HEK293 (cell line): ENCODE measurements at regions not wholly inside any gene's neighbourhood (a gene's known extent, or its start where the extent isn't known, plus 50 kb on each side); places are given as distances from the start of the nearest gene placed in this dataset.
A peak's percentile ranks its signal among the peaks of the same experiment; 100 is the strongest.

Experiments used
- CTCF ChIA-PET: fragments of 350-600 bp; formaldehyde crosslinking; extraction: SDS; loops from one replicate; lab custom pipeline; 2021; ENCODE audit warnings: antibody characterized with exemption; lab: Yijun Ruan, JAX
- POLR2A ChIA-PET: fragments of 300-600 bp; formaldehyde crosslinking; extraction: SDS; loops from one replicate; lab custom pipeline; 2020; ENCODE audit warnings: antibody characterized with exemption, inconsistent platforms; lab: Yijun Ruan, JAX
- H3K27ac ChIP-seq: fragments of 200-500 bp; sonication (Bioruptor generic); 2 replicates; pipeline ENCODE4 v1.5.1; 2014; ENCODE audit warnings: low read depth, low read length, control low read depth, inconsistent platforms; ENCODE audit errors: extremely low read depth
- H3K36me3 ChIP-seq, 2 experiments: fragments of 200-500 bp in 1 of 2; sonication (Bioruptor generic) in 1 of 2; 1 replicate in 1 of 2; 2 replicates in 1 of 2; pipeline ENCODE4 v1.5.1; 2014 to 2017; ENCODE audit warnings: inconsistent platforms in 2 of 2, low read length in 2 of 2; ENCODE audit not compliant: control insufficient read depth in 2 of 2, insufficient read depth in 1 of 2
- H3K4me1 ChIP-seq: fragments of 200-500 bp; sonication (Bioruptor generic); 2 replicates; pipeline ENCODE4 v1.5.1; 2014; ENCODE audit warnings: mild to moderate bottlenecking, low read length, inconsistent platforms; ENCODE audit not compliant: control insufficient read depth, insufficient read depth
- H3K4me3 ChIP-seq: 2 replicates; pipeline ENCODE4 v1.5.1; 2011; ENCODE audit warnings: low read depth, mild to moderate bottlenecking, control low read depth, low read length, moderate library complexity
- H3K9me3 ChIP-seq: fragments of 200-500 bp; sonication (Bioruptor generic); 2 replicates; pipeline ENCODE4 v1.5.1; 2014; ENCODE audit warnings: low read depth, low read length, inconsistent platforms; ENCODE audit not compliant: control insufficient read depth, insufficient read depth
- GLIS1 ChIP-seq: fragments of 450-650 bp; formaldehyde crosslinking; IDR thresholded peaks from 2 replicates; pipeline ENCODE4 v1.5.1; 2016; ENCODE audit warnings: missing biosample characterization, missing genetic modification characterization
- HOXC10 ChIP-seq: sonication (generic); formaldehyde crosslinking; IDR thresholded peaks from 2 replicates; pipeline ENCODE4 v1.8.1; 2023; ENCODE audit warnings: mild to moderate bottlenecking, missing genetic modification reagents
- PRDM1 ChIP-seq: fragments of 450-650 bp; formaldehyde crosslinking; IDR thresholded peaks from 2 replicates; pipeline ENCODE4; 2016; ENCODE audit warnings: missing biosample characterization, missing genetic modification characterization
- ZFP41 ChIP-seq: fragments of 450-650 bp; formaldehyde crosslinking; IDR thresholded peaks from 2 replicates; pipeline ENCODE4 v1.5.1; 2016; ENCODE audit warnings: missing biosample characterization, missing genetic modification characterization, borderline replicate concordance
- ZNF10 ChIP-seq: fragments of 450-650 bp; formaldehyde crosslinking; IDR thresholded peaks from 2 replicates; pipeline ENCODE4 v1.5.1; 2017; ENCODE audit warnings: missing biosample characterization, missing genetic modification characterization
- ZNF16 ChIP-seq: fragments of 450-650 bp; formaldehyde crosslinking; IDR thresholded peaks from 2 replicates; pipeline ENCODE4 v1.5.1; 2016; ENCODE audit warnings: low read depth, missing biosample characterization, missing genetic modification characterization
- ZNF211 ChIP-seq: fragments of 450-650 bp; formaldehyde crosslinking; IDR thresholded peaks from 2 replicates; pipeline ENCODE4 v1.5.1; 2016; ENCODE audit warnings: low read depth, missing biosample characterization, missing genetic modification characterization
- ZNF248 ChIP-seq: fragments of 450-650 bp; formaldehyde crosslinking; IDR thresholded peaks from 2 replicates; pipeline ENCODE4 v1.5.1; 2017; ENCODE audit warnings: missing biosample characterization, missing genetic modification characterization
- ZNF266 ChIP-seq: fragments of 450-650 bp; formaldehyde crosslinking; IDR thresholded peaks from 2 replicates; pipeline ENCODE4 v1.5.1; 2016; ENCODE audit warnings: missing biosample characterization, missing genetic modification characterization, low read depth
- ZNF302 ChIP-seq: fragments of 450-650 bp; formaldehyde crosslinking; IDR thresholded peaks from 2 replicates; pipeline ENCODE4 v1.5.1; 2016; ENCODE audit warnings: missing biosample characterization, missing genetic modification characterization, low read depth
- ZNF398 ChIP-seq: fragments of 450-650 bp; formaldehyde crosslinking; IDR thresholded peaks from 2 replicates; pipeline ENCODE4 v1.5.1; 2017; ENCODE audit warnings: missing biosample characterization, missing genetic modification characterization
- ZNF530 ChIP-seq: fragments of 450-650 bp; formaldehyde crosslinking; IDR thresholded peaks from 2 replicates; pipeline ENCODE4 v1.5.1; 2016; ENCODE audit warnings: low read depth, missing biosample characterization, missing genetic modification characterization
- ZNF549 ChIP-seq: fragments of 450-650 bp; IDR thresholded peaks from 2 replicates; pipeline ENCODE4 v1.5.1; 2018; ENCODE audit warnings: missing biosample characterization, missing genetic modification characterization, mild to moderate bottlenecking, inconsistent platforms, moderate library complexity
- ZNF560 ChIP-seq: fragments of 450-650 bp; formaldehyde crosslinking; IDR thresholded peaks from 2 replicates; pipeline ENCODE4 v1.5.1; 2017; ENCODE audit warnings: missing biosample characterization, missing genetic modification characterization, borderline replicate concordance
- ZNF580 ChIP-seq: fragments of 450-650 bp; formaldehyde crosslinking; IDR thresholded peaks from 2 replicates; pipeline ENCODE4 v1.5.1; 2016; ENCODE audit warnings: missing biosample characterization, missing genetic modification characterization
- ZNF623 ChIP-seq: fragments of 450-650 bp; formaldehyde crosslinking; IDR thresholded peaks from 2 replicates; pipeline ENCODE4 v1.5.1; 2016; ENCODE audit warnings: missing biosample characterization, missing genetic modification characterization
- ZNF677 ChIP-seq: fragments of 450-650 bp; IDR thresholded peaks from 2 replicates; pipeline ENCODE4 v1.5.0; 2018; ENCODE audit warnings: missing biosample characterization, mild to moderate bottlenecking, missing genetic modification characterization, moderate library complexity
- ZNF707 ChIP-seq: fragments of 450-650 bp; formaldehyde crosslinking; IDR thresholded peaks from 2 replicates; pipeline ENCODE4 v1.5.1; 2016; ENCODE audit warnings: missing biosample characterization, missing genetic modification characterization
- TF ChIP-seq, protein P1 (sequence below): fragments of 450-650 bp; formaldehyde crosslinking; IDR thresholded peaks from 2 replicates; pipeline ENCODE4 v1.5.1; 2016; ENCODE audit warnings: missing biosample characterization, missing genetic modification characterization

DNA sequence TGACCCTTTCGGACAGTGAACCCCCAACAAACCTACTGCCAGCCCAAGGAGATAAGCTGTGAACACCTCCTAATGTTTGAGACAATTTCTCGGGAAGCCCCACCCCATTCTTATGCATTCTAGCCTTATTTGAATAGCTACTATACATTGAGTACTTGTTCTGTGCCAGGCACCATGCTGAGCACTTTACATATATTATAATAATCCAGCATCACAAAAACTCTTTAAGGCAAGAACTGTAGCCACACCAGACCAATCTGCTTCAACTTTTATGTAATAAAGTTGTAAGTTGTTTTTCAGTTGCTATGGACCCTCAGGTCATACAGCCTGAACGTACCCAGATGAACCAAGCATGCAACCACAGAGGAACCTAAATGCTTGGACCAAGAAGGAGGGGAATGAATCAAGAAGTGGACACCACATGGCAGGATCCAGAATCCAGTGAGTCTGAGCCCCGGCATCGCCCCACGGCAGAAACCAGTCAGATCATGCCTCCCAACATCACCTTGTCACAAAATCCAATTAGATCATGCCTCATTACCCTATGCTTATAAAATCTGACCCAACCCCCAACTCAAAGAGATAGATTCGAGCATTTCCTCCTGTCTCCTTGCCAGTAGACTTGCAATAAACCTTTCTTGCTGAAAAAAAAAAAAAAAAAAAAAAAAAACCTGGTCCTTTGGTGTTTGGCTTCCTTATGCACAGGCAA lies 225.0 kb downstream of the QDPR start:
- TF ChIP-seq ZNF560 (tag by site-specific recombination) (no peak), ZNF530 (tag by site-specific recombination) (no peak), HOXC10 (CRISPR knock-in tag) (no peak), ZNF266 (no peak), PRDM1 (tag by site-specific recombination) (no peak), GLIS1 (tag by site-specific recombination) (no peak), ZNF302 (tag by site-specific recombination) (no peak), ZFP41 (tag by site-specific recombination) (no peak), ZNF398 (no peak), ZNF677 (tag by site-specific recombination) (no peak), ZNF549 (tag by site-specific recombination) (no peak), ZNF707 (no peak), ZNF580 (no peak)
- TF ChIP-seq, protein P1, sequence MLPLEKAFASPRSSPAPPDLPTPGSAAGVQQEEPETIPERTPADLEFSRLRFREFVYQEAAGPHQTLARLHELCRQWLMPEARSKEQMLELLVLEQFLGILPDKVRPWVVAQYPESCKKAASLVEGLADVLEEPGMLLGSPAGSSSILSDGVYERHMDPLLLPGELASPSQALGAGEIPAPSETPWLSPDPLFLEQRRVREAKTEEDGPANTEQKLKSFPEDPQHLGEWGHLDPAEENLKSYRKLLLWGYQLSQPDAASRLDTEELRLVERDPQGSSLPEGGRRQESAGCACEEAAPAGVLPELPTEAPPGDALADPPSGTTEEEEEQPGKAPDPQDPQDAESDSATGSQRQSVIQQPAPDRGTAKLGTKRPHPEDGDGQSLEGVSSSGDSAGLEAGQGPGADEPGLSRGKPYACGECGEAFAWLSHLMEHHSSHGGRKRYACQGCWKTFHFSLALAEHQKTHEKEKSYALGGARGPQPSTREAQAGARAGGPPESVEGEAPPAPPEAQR (tag by site-specific recombination): no peak
- POLR2A ChIA-PET: interaction anchor here (0.7 kb wide), 1 partner anchor 100 kb away, joined by 4 read pairs; no protein-coding TSS in a partner anchor
- H3K36me3 ChIP-seq: no peaks in the 10 kb centered on the region
- no peak overlapping the region for H3K4me3 ChIP-seq
- no peak overlapping the region for H3K27ac ChIP-seq
- H3K9me3 ChIP-seq: no peaks in the 10 kb centered on the region
- H3K4me1 ChIP-seq: no peaks in the 10 kb centered on the region
- CTCF ChIA-PET: interaction anchor here (0.6 kb wide), 1 partner anchor 774 kb away, joined by 6 read pairs; no protein-coding TSS in a partner anchor

DNA sequence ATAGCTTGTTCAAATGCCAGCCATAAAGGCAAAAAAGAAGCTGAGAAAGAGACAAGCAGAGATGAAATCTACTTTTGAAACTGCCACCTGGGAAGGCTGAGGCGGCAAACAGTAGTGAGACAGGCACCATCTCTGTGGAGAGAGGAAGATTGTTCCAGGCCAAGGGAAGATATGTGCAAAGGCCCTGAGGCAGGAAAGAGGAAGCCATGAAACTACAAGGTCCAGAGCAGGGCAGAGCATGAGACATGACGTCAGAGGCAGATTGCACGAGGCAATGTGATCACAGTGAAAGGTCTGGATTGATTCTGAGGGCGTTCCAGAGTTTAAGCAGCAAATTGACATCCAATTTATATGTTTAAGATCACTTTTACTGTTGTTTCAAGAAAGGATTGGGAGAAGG lies 226.1 kb downstream of the QDPR start:
- no peaks in the 10 kb centered on the region for H3K36me3 ChIP-seq
- H3K9me3 ChIP-seq: no peaks in the 10 kb centered on the region
- H3K27ac ChIP-seq: no peak overlapping the region
- POLR2A ChIA-PET: no interaction called here
- no peak for TF ChIP-seq ZNF16
- TF ChIP-seq ZNF248 (tag by site-specific recombination): no peak
- TF ChIP-seq ZNF211: no peak
- TF ChIP-seq ZNF10: no peak
- TF ChIP-seq ZNF623 (tag by site-specific recombination): peak; percentile 24; the same call in 1 of the 2 replicates
- CTCF ChIA-PET: no interaction called here
- no peak overlapping the region for H3K4me3 ChIP-seq
- no peaks in the 10 kb centered on the region for H3K4me1 ChIP-seq
